ENCODE measurements at regions not wholly inside any gene's neighbourhood (a gene's known extent, or its start where the extent isn't known, plus 50 kb on each side); places are given as distances from the start of the nearest gene placed in this dataset.
"Not testable (repeated sequence)": the region's sequence is repeated elsewhere in the genome, so short reads cannot be mapped to it uniquely, and the experiment has no call there.

DNA sequence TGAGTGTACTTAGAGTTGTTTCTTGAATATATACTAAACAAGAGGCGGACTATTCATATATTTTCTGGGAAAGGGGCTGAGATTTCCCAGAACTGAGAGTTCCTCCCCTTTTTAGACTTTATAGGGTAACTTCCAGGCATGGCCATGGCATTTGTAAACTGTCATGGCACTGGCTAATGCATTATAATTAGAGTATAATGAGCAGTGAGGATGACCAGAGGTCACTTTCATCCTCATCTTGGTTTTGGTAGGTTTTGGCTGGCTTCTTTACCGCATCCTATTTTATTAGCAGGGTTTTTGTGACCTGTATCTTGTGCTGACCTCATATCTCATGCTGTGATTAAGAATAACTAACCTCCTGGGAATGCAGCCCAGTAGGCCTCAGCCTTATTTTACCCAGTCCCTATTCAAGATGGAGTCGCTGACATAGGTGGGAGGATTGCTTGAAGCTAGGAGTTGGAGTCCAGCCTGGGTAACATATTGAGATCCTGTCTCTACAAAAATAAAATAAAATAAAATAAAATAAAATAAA, 91.4 kb downstream of the MOBP start:
- Mint-ChIP-seq H3K27ac (no peak overlapping the region), H3K27me3 (no peaks in the 10 kb centered on the region), H3K9me3 (no peaks in the 10 kb centered on the region), H3K4me1 (ENCODE audit: low read depth) (no peaks in the 10 kb centered on the region), H3K4me3 (no peak overlapping the region), H3K36me3 (ENCODE audit: low read depth) (no peaks in the 10 kb centered on the region)
- intact Hi-C loops (cut with micrococcal nuclease) = no loop called here

DNA sequence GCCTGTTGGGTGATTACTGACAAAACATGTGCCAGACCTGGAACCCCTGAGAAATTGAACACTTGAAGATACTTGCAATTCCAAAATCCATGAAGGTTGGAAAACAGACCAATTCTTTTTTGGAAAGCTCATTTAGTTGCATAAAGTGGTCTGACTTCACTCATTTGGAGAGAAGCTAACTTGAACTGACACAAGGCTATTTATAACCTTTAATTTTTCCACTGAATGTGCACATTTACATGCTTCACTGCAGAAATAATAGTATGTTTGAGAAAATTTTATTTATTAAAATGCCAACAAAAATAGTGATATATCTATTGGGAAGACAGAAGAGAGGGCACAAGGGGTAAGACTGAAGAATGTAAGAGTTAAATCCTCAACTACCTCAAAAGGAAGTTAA, 92.1 kb downstream of the MOBP start:
- H3K4me3 Mint-ChIP-seq = no peak overlapping the region
- H3K27me3 Mint-ChIP-seq = no peaks in the 10 kb centered on the region
- intact Hi-C loops (cut with micrococcal nuclease) = no loop called here

DNA sequence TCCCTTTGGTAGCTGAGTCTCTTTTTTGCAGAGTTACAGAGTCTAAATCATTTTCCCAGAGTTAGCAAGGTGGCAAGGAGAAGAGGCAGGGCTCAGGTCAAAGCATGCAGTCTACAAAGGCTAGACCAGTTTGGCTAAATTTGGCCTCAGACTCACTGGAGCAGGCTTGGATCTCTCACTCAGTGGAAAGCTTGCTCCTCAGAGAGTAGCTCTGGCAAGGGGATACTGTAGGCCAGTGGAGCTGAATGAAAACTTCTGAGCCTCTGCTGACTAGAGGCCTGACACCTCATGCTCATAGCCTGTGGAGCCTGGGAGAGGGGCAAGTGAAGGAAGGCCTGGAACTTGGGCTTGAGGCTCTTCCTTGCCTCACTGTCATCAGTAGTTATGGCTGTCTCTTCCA, 101.0 kb downstream of the MOBP start:
- Mint-ChIP-seq H3K4me3 (no peak overlapping the region), H3K4me1 (ENCODE audit: low read depth) (no peaks in the 10 kb centered on the region), H3K27ac (no peak overlapping the region), H3K27me3 (peaks cover 2% of the 10 kb centered on the region), H3K9me3 (no peaks in the 10 kb centered on the region), H3K36me3 (ENCODE audit: low read depth) (no peaks in the 10 kb centered on the region)
- intact Hi-C loops (cut with micrococcal nuclease) = no loop called here

More for the DNA sequence above, 92.1 kb downstream of the MOBP start:
- no peaks in the 10 kb centered on the region for H3K9me3 Mint-ChIP-seq
- no peaks in the 10 kb centered on the region for H3K4me1 Mint-ChIP-seq (ENCODE audit: low read depth)
- no peaks in the 10 kb centered on the region for H3K36me3 Mint-ChIP-seq (ENCODE audit: low read depth)
- H3K27ac Mint-ChIP-seq = no peak overlapping the region

DNA sequence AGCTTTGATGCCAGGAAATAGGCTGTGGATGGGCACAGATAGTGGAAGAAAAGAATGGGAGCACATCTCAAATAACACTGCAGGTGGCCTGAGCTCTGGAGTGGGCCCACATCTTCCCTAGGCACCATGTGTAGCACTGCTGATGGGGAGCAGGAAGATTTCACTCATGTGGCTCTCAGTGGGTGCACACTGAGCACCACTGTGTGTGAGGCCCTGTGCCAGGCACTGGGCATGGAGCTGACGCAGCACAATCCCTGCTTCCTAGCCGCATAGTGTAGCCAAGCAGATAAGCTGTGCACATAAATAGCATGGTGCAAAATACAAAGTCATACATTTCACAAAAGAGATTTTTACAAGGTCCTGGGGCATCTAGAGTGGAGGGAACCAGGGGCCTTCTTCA, 101.6 kb downstream of the MOBP start:
- Mint-ChIP-seq H3K36me3 (ENCODE audit: low read depth) (no peaks in the 10 kb centered on the region), H3K4me1 (ENCODE audit: low read depth) (no peaks in the 10 kb centered on the region), H3K4me3 (no peak overlapping the region), H3K27me3 (peaks cover 2% of the 10 kb centered on the region), H3K9me3 (no peaks in the 10 kb centered on the region), H3K27ac (no peak overlapping the region)
- intact Hi-C loops (cut with micrococcal nuclease) = no loop called here

DNA sequence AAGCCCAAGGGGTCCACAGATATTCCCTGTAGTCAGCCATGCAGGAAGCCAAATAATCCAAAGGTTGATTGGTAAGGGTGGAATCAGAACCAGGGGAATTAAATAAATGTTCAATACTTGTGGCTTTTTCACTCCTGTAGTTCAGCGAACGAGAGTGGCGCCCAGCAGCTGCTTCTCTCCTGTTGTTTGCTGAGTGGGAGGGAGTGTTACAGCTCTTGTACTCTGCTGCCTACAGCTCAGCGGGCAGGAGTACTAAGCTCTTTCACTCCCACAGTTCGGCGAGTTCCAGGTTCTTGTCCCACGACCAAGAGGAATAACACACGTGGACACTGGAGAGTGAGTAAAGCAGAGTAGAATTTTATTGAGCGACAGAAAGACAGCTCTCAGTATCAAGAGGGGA, 105.9 kb downstream of the MOBP start:
- no peaks in the 10 kb centered on the region for H3K27me3 Mint-ChIP-seq
- H3K27ac Mint-ChIP-seq = no peak overlapping the region
- H3K9me3 Mint-ChIP-seq = no peaks in the 10 kb centered on the region
- H3K36me3 Mint-ChIP-seq (ENCODE audit: low read depth) = no peaks in the 10 kb centered on the region
- intact Hi-C loops (cut with micrococcal nuclease) = no loop called here
- H3K4me1 Mint-ChIP-seq (ENCODE audit: low read depth) = no peaks in the 10 kb centered on the region
- no peak overlapping the region for H3K4me3 Mint-ChIP-seq

DNA sequence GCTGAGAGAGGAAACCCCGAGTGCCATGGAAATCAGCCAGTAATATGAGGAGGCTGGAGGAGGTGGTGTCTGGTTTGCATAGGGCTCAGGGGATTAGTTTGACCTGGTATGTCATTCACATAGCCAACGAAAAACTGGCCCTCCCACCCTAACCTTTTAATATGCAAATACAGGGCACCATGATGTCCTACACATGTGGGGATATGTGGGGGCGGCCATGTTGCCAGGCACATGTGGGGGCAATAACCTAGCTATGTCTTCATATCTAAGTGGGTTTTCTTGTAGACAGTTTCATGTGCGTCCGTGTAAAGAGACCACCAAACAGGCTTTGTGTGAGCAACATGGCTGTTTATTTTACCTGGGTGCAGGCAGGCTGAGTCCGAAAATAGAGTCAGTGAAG, 110.1 kb downstream of the MOBP start:
- Mint-ChIP-seq H3K4me3 (no peak overlapping the region), H3K27ac (no peak overlapping the region), H3K9me3 (no peaks in the 10 kb centered on the region), H3K27me3 (no peaks in the 10 kb centered on the region), H3K4me1 (ENCODE audit: low read depth) (no peaks in the 10 kb centered on the region), H3K36me3 (ENCODE audit: low read depth) (no peaks in the 10 kb centered on the region)
- intact Hi-C loops (cut with micrococcal nuclease) = no loop called here

DNA sequence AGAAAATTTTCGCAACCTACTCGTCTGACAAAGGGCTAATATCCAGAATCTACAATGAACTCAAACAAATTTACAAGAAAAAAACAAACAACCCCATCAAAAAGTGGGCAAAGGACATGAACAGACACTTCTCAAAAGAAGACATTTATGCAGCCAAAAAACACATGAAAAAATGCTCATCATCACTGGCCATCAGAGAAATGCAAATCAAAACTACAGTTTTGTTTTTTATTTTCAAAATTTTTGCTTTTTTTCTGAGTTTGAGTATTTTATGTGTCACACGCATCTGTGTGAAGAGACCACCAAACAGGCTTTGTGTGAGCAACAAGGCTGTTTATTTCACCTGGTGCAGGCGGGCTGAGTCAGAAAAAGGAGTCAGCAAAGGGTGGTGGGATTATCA, 118.7 kb downstream of the MOBP start:
- H3K9me3 Mint-ChIP-seq; H3K4me3 Mint-ChIP-seq; H3K36me3 Mint-ChIP-seq (ENCODE audit: low read depth); H3K27me3 Mint-ChIP-seq; H3K4me1 Mint-ChIP-seq (ENCODE audit: low read depth); intact Hi-C loops (cut with micrococcal nuclease); H3K27ac Mint-ChIP-seq: not testable (repeated sequence)

DNA sequence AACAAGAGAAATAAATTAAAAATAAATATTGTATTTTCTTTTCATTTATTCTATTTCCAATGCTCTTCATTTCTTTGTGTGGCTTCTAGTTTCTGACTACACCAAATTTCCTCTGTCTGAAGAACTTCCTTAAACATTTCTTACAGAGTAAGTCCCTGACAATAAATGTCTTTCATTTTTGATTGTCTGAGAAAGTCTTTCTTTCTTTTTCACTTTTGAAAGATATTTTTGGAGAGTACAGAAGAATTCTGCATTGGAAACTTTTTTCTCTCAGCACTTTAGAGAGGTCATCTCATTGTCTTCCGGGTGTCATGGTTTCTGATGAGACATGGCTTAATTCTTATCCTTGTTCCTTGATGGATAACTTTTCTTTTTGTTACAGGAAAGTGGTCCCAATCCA, 119.6 kb downstream of the MOBP start:
- H3K27me3 Mint-ChIP-seq = no peaks in the 10 kb centered on the region
- no peaks in the 10 kb centered on the region for H3K4me1 Mint-ChIP-seq (ENCODE audit: low read depth)
- no peak overlapping the region for H3K27ac Mint-ChIP-seq
- no peaks in the 10 kb centered on the region for H3K36me3 Mint-ChIP-seq (ENCODE audit: low read depth)
- H3K4me3 Mint-ChIP-seq = no peak overlapping the region
- intact Hi-C loops (cut with micrococcal nuclease) = no loop called here
- H3K9me3 Mint-ChIP-seq = no peaks in the 10 kb centered on the region

DNA sequence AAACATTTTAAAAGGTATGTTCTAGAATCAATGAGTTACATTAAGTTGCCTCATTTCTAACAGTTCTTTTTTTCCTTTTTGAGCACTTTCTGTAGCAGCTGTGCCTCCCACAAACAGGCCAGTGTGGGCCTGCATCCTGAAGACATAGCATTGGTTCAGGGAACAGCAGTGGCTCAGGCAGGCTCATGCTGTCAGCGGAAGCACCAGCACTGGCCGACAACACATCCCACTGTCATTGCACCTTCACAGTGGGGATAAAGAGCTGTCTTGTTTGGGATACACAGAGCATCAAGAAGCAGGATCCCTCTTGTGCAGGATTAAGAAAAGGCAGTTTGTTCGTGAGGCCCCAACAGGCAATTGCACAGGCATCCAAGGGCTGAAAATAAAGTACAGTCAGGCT, 123.3 kb downstream of the MOBP start:
- Mint-ChIP-seq H3K27me3 (no peaks in the 10 kb centered on the region), H3K27ac (no peak overlapping the region), H3K4me3 (no peak overlapping the region), H3K4me1 (ENCODE audit: low read depth) (no peaks in the 10 kb centered on the region), H3K9me3 (no peaks in the 10 kb centered on the region), H3K36me3 (ENCODE audit: low read depth) (no peaks in the 10 kb centered on the region)
- intact Hi-C loops (cut with micrococcal nuclease) = no loop called here

DNA sequence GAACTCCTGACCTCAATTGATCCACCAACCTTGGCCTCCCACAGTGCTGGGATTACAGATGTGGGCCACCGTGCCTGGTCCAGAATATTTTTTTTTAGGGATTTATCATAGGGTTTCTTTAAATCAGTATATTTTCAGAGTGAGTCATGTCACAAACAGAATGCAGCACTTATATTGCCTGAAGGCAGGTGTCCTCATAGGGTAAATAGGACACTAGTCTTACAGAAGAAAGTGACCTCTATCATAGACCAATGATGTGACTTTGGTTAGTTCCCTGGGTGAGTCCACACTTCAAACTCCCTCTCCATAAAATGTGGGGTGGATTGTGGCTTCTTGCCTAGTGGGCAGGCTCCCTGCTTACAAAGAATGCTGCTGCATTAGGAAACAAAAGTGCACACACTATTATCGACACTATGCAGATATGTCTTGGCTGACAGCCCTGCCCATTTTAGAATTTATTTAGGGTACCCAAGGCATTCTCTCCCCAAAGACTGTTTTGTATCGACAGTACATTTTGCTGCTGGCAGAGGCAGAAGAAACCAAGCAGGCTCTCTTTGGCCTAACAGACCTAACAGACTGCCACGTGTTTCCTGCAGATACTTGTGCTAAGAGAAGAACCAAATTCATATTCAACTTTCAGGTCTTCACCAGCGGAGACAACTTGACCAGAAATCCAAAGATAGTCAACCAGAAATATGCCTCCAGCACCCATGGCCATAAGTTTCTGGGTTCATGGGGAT, 125.0 kb downstream of the MOBP start:
- Mint-ChIP-seq H3K4me1 (ENCODE audit: low read depth) (no peaks in the 10 kb centered on the region), H3K27me3 (no peaks in the 10 kb centered on the region), H3K36me3 (ENCODE audit: low read depth) (no peaks in the 10 kb centered on the region), H3K9me3 (no peaks in the 10 kb centered on the region), H3K4me3 (no peak overlapping the region), H3K27ac (no peak overlapping the region)
- intact Hi-C loops (cut with micrococcal nuclease) = no loop called here

DNA sequence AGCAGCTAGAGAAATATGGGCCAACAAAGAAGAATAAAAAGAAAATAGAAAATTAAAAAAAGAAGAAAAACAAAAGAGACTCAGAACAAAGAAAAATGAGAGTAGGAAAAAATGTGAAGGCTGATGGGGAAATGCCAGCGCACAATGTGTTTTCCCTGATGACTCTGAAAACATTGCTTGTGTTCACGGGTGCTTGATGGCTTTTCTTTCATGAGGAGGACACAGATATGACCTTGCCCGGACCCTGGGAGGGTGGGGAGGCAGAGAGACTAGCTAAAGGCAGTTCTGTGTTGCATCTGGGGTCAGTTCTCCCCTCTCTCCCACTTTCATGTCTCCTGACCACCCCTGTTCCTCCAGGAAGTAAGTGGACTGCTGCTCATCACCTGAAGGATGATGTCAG, 125.9 kb downstream of the MOBP start:
- Mint-ChIP-seq H3K4me1 (ENCODE audit: low read depth) (no peaks in the 10 kb centered on the region), H3K4me3 (no peak overlapping the region), H3K27ac (no peak overlapping the region), H3K36me3 (ENCODE audit: low read depth) (no peaks in the 10 kb centered on the region), H3K27me3 (no peaks in the 10 kb centered on the region), H3K9me3 (no peaks in the 10 kb centered on the region)
- intact Hi-C loops (cut with micrococcal nuclease) = no loop called here

DNA sequence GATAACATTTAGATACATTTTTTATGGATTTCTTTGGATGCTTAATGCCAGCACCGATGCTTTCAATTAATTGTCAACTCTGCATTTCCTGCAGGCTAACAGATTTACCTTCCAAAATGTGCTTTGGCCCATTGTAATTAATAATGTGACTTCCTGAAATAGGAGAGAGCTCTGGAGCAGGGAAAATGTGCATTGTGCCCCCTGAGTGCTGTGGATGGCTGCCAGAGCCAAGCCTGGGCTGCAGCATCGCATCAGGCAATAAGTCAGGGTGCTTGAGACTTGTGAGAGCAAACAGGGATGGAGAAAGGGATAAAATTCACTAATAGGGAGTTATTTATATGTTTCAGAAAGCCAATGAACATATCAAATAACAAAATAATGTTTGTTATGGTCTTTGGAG, 133.8 kb downstream of the MOBP start:
- intact Hi-C loops (cut with micrococcal nuclease) = no loop called here
- Mint-ChIP-seq H3K36me3 (ENCODE audit: low read depth) (no peaks in the 10 kb centered on the region), H3K4me3 (no peak overlapping the region), H3K27me3 (no peaks in the 10 kb centered on the region), H3K27ac (no peak overlapping the region), H3K9me3 (no peaks in the 10 kb centered on the region), H3K4me1 (ENCODE audit: low read depth) (no peaks in the 10 kb centered on the region)

DNA sequence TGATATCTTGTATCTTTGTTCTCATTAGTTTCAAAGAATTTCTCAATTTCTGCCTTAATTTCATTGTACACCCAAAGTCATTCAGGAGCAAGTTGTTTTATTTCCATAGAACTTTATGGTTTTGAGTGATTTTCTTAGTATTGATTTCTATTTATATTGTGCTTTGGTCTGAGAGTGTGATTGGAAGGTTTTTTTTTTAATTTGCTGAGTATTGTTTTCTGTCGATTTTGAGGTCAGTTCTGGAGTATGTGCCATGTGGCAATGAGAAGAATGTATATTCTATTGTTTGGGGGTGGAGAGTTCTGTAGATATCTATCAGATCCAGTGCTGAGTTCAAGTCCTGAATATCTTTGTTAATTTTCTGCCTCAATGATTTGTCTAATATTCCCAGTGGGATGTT, 138.4 kb downstream of the MOBP start:
- H3K36me3 Mint-ChIP-seq (ENCODE audit: low read depth) = no peaks in the 10 kb centered on the region
- H3K4me3 Mint-ChIP-seq = no peak overlapping the region
- no peak overlapping the region for H3K27ac Mint-ChIP-seq
- intact Hi-C loops (cut with micrococcal nuclease) = no loop called here
- H3K4me1 Mint-ChIP-seq (ENCODE audit: low read depth) = no peaks in the 10 kb centered on the region
- H3K27me3 Mint-ChIP-seq = no peaks in the 10 kb centered on the region
- H3K9me3 Mint-ChIP-seq = no peaks in the 10 kb centered on the region

DNA sequence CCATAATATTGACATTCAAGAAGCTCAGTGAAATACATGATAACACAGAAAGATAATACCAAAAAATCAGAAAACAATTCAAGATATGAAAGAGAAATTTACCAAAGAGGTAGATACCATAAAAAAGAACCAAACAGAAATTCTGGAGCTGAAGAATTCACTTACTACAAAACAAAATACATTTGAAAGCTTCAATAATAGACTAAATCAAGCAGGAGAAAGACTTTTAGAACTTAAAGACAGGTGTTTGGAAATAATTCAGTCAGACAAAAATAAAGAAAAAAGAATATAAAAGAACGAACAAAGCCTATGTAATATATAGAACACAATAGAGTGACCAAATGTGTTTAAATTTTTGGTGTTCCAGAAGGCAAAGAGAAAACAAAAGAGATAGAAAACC, 158.7 kb downstream of the MOBP start:
- Mint-ChIP-seq H3K27ac (no peak overlapping the region), H3K4me3 (no peak overlapping the region)
- intact Hi-C loops (cut with micrococcal nuclease) = no loop called here

DNA sequence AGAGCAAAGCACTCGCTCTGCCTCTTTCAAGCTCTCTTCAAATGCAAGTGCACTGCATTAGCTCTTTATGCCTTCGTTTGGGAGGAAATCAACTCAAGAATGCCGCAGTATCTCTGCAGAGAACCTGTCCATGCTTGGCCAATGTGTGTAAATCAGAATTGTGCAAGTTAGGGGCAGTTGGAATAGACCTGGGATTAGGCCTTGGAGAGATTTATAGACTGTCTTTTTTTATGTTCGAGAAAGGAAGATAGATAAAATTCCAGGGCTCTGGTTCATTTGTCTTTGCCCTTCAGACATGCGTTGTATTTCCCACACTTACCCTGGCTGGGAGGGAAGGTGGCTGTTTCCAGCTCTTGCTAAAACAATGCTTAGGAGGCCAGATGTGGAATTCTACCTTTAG, 163.7 kb downstream of the MOBP start:
- peaks cover 9% of the 10 kb centered on the region for H3K9me3 Mint-ChIP-seq
- H3K4me3 Mint-ChIP-seq = no peak overlapping the region
- intact Hi-C loops (cut with micrococcal nuclease) = no loop called here
- H3K27ac Mint-ChIP-seq = no peak overlapping the region
- H3K27me3 Mint-ChIP-seq = peaks cover 3% of the 10 kb centered on the region
- H3K36me3 Mint-ChIP-seq (ENCODE audit: low read depth) = no peaks in the 10 kb centered on the region
- no peaks in the 10 kb centered on the region for H3K4me1 Mint-ChIP-seq (ENCODE audit: low read depth)

More for the DNA sequence above, 158.7 kb downstream of the MOBP start:
- H3K36me3 Mint-ChIP-seq (ENCODE audit: low read depth) = no peaks in the 10 kb centered on the region
- H3K4me1 Mint-ChIP-seq (ENCODE audit: low read depth) = no peaks in the 10 kb centered on the region
- H3K9me3 Mint-ChIP-seq = peaks cover 24% of the 10 kb centered on the region
- H3K27me3 Mint-ChIP-seq = peaks cover 3% of the 10 kb centered on the region
